GM12878 (cell line): ENCODE measurements at regions not wholly inside any gene's neighbourhood (a gene's known extent, or its start where the extent isn't known, plus 50 kb on each side); places are given as distances from the start of the nearest gene placed in this dataset.

ENCODE experiments used
- ATAC-seq: fragments of 200-7000 bp; cut with Tn5 transposase; 3 replicates; pipeline ENCODE4 v1.9.1; 2020; ENCODE audit warnings: mild to moderate bottlenecking, moderate library complexity
- BruUV-seq: library from RNA; stranded (reverse); fragments of 400-500 nt; replicated peaks from 2 replicates; lab custom pipeline; 2021; lab: Mats Ljungman, UMichigan
- CTCF ChIA-PET: fragments of 300-600 bp; sonication (Branson Sonifier 250); formaldehyde crosslinking; extraction: SDS; loops from one replicate; lab custom pipeline; 2021; ENCODE audit warnings: inconsistent platforms; lab: Yijun Ruan, JAX
- POLR2A ChIA-PET: fragments of 350-600 bp; formaldehyde crosslinking; extraction: SDS; loops from one replicate; lab custom pipeline; 2021; ENCODE audit warnings: inconsistent platforms; lab: Charles Lee
- RAD21 ChIA-PET: fragments of 300-600 bp; sonication (Branson Sonifier 250); formaldehyde crosslinking; loops from one replicate; lab custom pipeline; 2023; ENCODE audit warnings: antibody characterized with exemption; ENCODE audit not compliant: unreplicated experiment; lab: Charles Lee
- SMC1A ChIA-PET: fragments of 300-600 bp; sonication (Branson Sonifier 250); formaldehyde crosslinking; loops from one replicate; lab custom pipeline; 2023; ENCODE audit not compliant: unreplicated experiment, uncharacterized antibody; lab: Charles Lee
- DNase-seq: peaks from one replicate; pipeline ENCODE4 v3.0.0-alpha.2; 2011; ENCODE audit warnings: low read depth, low spot score
- FAIRE-seq: peaks from 3 replicates; lab custom pipeline; 2011; peaks lifted over from hg19 to GRCh38; lab: Jason Lieb, UNC
- H2AFZ ChIP-seq: 2 replicates; pipeline ENCODE4 v1.6.0; 2011; ENCODE audit warnings: low read depth, low read length, control low read depth; ENCODE audit not compliant: control insufficient read depth
- H3K27ac ChIP-seq: 2 replicates; pipeline ENCODE4 v1.5.1; 2011; ENCODE audit warnings: control low read depth; ENCODE audit not compliant: control insufficient read depth, insufficient read depth
- H3K27me3 ChIP-seq, 2 experiments: replicated peaks in 1 of 2; 2 replicates each; pipeline versions ENCODE4 v1.6.0 to v1.6.1; 2011; ENCODE audit warnings: low read length in 1 of 2; ENCODE audit not compliant: control insufficient read depth in 2 of 2, insufficient read depth in 2 of 2
- H3K36me3 ChIP-seq, 2 experiments: 2 replicates each; pipeline ENCODE4 v1.5.1; 2011; ENCODE audit warnings: low read length in 1 of 2; ENCODE audit not compliant: control insufficient read depth in 2 of 2, insufficient read depth in 2 of 2
- H3K4me1 ChIP-seq: 2 replicates; pipeline ENCODE4 v1.6.1; 2011; ENCODE audit warnings: mild to moderate bottlenecking, low read length, moderate library complexity, mixed read lengths; ENCODE audit not compliant: control insufficient read depth, insufficient read depth
- H3K4me2 ChIP-seq: 2 replicates; pipeline ENCODE4 v1.6.0; 2011; ENCODE audit warnings: control low read depth; ENCODE audit not compliant: control insufficient read depth, insufficient read depth
- H3K4me3 ChIP-seq: fragments of 200-600 bp; sonication (generic); 2 replicates; pipeline ENCODE4 v1.5.1; 2016
- H3K79me2 ChIP-seq: 2 replicates; pipeline ENCODE4 v1.6.0; 2011; ENCODE audit warnings: low read length; ENCODE audit not compliant: control insufficient read depth, insufficient read depth
- H3K9ac ChIP-seq: 2 replicates; pipeline ENCODE4 v1.8.0; 2011; ENCODE audit warnings: low read length, control low read depth, mixed read lengths; ENCODE audit not compliant: control insufficient read depth, insufficient read depth
- H3K9me3 ChIP-seq: replicated peaks from 3 replicates; pipeline ENCODE4 v1.5.1; 2011; ENCODE audit warnings: mild to moderate bottlenecking, low read length; ENCODE audit not compliant: control insufficient read depth, insufficient read depth
- H4K20me1 ChIP-seq: 2 replicates; pipeline ENCODE4 v1.6.0; 2011; ENCODE audit not compliant: control insufficient read depth, insufficient read depth
- CBX5 ChIP-seq: sonication (generic); IDR thresholded peaks from 2 replicates; pipeline ENCODE4 v1.6.1; 2016; ENCODE audit warnings: low read depth, moderate library complexity, mild to moderate bottlenecking, inconsistent platforms
- CREB1 ChIP-seq: IDR thresholded peaks from 2 replicates; pipeline ENCODE4 v1.6.1; 2012; ENCODE audit warnings: low read depth, mild to moderate bottlenecking, inconsistent platforms
- CREM ChIP-seq: IDR thresholded peaks from 2 replicates; pipeline ENCODE4 v1.6.1; 2014; ENCODE audit warnings: antibody characterized with exemption, low read depth
- DPF2 ChIP-seq: fragments of 450-650 bp; IDR thresholded peaks from 2 replicates; pipeline ENCODE4 v1.6.1; 2017; ENCODE audit warnings: mild to moderate bottlenecking
- KDM1A ChIP-seq: fragments of 200-600 bp; sonication (generic); IDR thresholded peaks from 2 replicates; pipeline ENCODE4 v1.6.1; 2016; ENCODE audit warnings: borderline replicate concordance
- KLF5 ChIP-seq: fragments of 450-650 bp; IDR thresholded peaks from 2 replicates; pipeline ENCODE4 v1.6.1; 2014; ENCODE audit warnings: mild to moderate bottlenecking; ENCODE audit not compliant: partially characterized antibody
- MYC ChIP-seq: IDR thresholded peaks from 2 replicates; pipeline ENCODE4 v1.6.1; 2011; ENCODE audit warnings: mild to moderate bottlenecking, low read length, moderate library complexity, inconsistent platforms; ENCODE audit not compliant: insufficient read depth, insufficient replicate concordance, insufficient read length, severe bottlenecking
- RUNX3 ChIP-seq: IDR thresholded peaks from 2 replicates; pipeline ENCODE4 v1.6.1; 2012; ENCODE audit warnings: low read length, inconsistent platforms
- SIN3A ChIP-seq: IDR thresholded peaks from 2 replicates; pipeline ENCODE4 v1.6.1; 2012; ENCODE audit warnings: low read depth, low read length, improper control_type of control experiment
- ZBTB11 ChIP-seq: fragments of 450-650 bp; formaldehyde crosslinking; IDR thresholded peaks from 2 replicates; pipeline ENCODE4 v1.5.0; 2022; ENCODE audit warnings: mild to moderate bottlenecking, missing genetic modification characterization
- WGBS: methylation state at CpG from one replicate; pipeline ENCODE4 v1.1.6; 2016; ENCODE audit warnings: low lambda C conversion rate; ENCODE audit not compliant: insufficient replicate concordance, insufficient coverage; ENCODE audit errors: missing lambda C conversion rate; 5-methylcytosine and 5-hydroxymethylcytosine counted together
- in situ Hi-C: fragments of 300-500 bp; cut with MboI; formaldehyde crosslinking; loops from 9 replicates; pipeline ENCODE4 v1.14.3; 2018; ENCODE audit warnings: mixed read lengths
- intact Hi-C: fragments of 100-400 bp; cut with micrococcal nuclease; formaldehyde crosslinking; loops from one replicate; pipeline ENCODE4 v1.14.2; 2022; ENCODE audit not compliant: unreplicated experiment

- no peak for FAIRE-seq
- no peak overlapping the region for H3K4me2 ChIP-seq
- no peaks in the 10 kb centered on the region for H3K9me3 ChIP-seq
- H2AFZ ChIP-seq = no peak overlapping the region
- no peak overlapping the region for H3K9ac ChIP-seq
- H3K4me1 ChIP-seq = no peaks in the 10 kb centered on the region
- RAD21 ChIA-PET = no interaction called here
- DNase-seq = no peak
- 0% methylated on average over 3 of the region's 3 CpGs for WGBS
- intact Hi-C loops = no loop called here
- H3K27ac ChIP-seq = no peak overlapping the region
- TF ChIP-seq CREM (no peak), CREB1 (no peak), KLF5 (no peak), SIN3A (no peak), ZBTB11 (CRISPR knock-in tag) (no peak), KDM1A (no peak), MYC (no peak), DPF2 (no peak), CBX5 (no peak), RUNX3 (no peak)
- TF ChIP-seq, all 136 proteins: peak for 0
- no TSS peak for BruUV-seq
- ChIA-PET CTCF (no interaction called here), SMC1A (no interaction called here), POLR2A (interaction anchor here (1.4 kb wide), 1 partner anchor 10 kb away, joined by 3 read pairs; no protein-coding TSS in a partner anchor)
- ATAC-seq = no peak
- Histone ChIP-seq H3K4me3 (no peak overlapping the region), H3K79me2 (no peaks in the 10 kb centered on the region), H3K27me3 (no peaks in the 10 kb centered on the region; a peak in 1 of 4 replicates), H4K20me1 (no peaks in the 10 kb centered on the region), H3K36me3 (no peaks in the 10 kb centered on the region)
- in situ Hi-C loops = no loop called here
Measured at GRCh38 chr2:122063716-122064115, 308.3 kb downstream of the TSN start.
